GM10266 (cell line): ENCODE measurements at regions not wholly inside any gene's neighbourhood (a gene's known extent, or its start where the extent isn't known, plus 50 kb on each side); places are given as distances from the start of the nearest gene placed in this dataset.

Source experiments
- DNase-seq: peaks from one replicate; pipeline ENCODE4 v3.0.0; 2012; ENCODE audit errors: extremely low spot score
- TF ChIP-seq, protein P1 (sequence below): IDR thresholded peaks from 2 replicates; pipeline ENCODE4 v1.5.1; 2012; ENCODE audit warnings: mild to moderate bottlenecking, low read depth; ENCODE audit not compliant: control insufficient read depth, insufficient read depth; ENCODE audit errors: missing control alignments

DNA sequence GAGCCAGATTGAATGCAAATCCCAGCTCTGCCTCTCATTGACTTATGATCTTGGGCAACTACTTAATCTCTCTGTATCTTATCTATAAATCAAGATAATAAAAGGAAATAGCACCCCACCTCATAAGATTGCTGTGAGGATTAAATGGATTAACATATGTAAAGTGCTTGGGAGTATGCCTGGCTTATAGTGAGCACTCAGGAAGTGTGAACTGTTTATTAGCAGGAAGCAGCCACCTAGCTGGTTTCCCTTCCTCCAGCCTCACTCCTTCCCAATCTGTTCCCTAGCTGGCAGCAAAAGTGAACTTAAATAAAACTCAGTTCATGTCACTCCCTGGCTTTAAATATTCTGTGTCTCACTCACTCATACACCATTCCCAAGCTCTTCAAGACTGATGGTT, 526.6 kb upstream of the PKDCC start:
- DNase-seq = no peak
- TF ChIP-seq, protein P1, sequence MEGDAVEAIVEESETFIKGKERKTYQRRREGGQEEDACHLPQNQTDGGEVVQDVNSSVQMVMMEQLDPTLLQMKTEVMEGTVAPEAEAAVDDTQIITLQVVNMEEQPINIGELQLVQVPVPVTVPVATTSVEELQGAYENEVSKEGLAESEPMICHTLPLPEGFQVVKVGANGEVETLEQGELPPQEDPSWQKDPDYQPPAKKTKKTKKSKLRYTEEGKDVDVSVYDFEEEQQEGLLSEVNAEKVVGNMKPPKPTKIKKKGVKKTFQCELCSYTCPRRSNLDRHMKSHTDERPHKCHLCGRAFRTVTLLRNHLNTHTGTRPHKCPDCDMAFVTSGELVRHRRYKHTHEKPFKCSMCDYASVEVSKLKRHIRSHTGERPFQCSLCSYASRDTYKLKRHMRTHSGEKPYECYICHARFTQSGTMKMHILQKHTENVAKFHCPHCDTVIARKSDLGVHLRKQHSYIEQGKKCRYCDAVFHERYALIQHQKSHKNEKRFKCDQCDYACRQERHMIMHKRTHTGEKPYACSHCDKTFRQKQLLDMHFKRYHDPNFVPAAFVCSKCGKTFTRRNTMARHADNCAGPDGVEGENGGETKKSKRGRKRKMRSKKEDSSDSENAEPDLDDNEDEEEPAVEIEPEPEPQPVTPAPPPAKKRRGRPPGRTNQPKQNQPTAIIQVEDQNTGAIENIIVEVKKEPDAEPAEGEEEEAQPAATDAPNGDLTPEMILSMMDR = no peak

DNA sequence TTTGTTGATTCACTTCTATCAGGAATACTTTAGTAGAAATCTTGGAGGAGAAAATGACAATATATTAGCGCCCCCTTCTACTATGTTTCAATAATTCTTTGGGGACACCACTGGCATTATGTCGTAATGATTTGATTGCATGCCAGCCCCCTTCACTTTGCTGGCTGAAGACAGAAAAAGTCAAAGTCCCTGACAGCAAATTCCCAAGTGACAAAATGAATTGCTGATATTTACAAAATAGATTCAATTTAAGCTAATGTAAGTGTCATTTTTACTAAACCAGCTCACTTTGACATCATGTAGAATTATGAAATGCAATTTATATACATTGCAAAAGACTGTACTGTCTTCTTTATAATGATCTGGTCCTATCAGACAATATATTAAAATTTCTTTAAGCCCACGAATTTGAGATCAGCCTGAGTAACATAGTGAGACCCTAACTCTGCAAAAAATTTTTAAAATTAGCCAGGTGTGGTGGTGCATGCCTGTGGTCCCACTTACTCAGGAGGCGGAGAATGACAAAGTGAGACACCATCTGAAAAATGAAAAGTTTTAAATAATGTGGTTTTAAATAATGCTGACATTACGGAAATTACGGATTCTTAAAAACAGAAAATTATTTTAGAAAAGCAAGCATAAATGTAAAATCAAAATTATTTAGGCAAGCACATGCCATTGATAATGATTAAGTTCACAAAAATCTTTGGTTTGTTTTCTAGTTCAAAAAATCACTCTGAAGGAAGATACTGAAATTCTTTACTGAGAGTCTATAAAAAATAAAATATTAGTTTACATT, 520.1 kb upstream of the PKDCC start:
- TF ChIP-seq, protein P1 = no peak
- no peak for DNase-seq

DNA sequence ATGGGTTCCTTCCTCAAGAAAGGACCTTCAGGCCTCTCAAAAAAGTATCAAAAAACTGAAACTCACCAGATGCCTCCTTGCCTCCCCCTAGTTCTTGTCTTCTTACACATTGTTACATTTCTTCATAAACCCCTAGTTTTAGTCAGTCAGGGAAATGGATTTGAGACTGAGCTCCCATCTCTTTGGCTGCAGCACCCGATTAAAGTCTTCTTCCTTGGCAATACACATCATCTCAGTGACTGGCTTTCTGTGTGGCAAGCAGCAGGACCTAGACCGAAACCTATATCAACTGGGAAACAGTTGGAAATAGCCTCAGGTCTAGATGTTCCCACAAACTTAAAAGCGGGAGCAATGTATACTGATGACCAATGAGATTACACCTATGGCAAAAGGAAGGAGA, 512.2 kb upstream of the PKDCC start:
- TF ChIP-seq, protein P1 = no peak

DNA sequence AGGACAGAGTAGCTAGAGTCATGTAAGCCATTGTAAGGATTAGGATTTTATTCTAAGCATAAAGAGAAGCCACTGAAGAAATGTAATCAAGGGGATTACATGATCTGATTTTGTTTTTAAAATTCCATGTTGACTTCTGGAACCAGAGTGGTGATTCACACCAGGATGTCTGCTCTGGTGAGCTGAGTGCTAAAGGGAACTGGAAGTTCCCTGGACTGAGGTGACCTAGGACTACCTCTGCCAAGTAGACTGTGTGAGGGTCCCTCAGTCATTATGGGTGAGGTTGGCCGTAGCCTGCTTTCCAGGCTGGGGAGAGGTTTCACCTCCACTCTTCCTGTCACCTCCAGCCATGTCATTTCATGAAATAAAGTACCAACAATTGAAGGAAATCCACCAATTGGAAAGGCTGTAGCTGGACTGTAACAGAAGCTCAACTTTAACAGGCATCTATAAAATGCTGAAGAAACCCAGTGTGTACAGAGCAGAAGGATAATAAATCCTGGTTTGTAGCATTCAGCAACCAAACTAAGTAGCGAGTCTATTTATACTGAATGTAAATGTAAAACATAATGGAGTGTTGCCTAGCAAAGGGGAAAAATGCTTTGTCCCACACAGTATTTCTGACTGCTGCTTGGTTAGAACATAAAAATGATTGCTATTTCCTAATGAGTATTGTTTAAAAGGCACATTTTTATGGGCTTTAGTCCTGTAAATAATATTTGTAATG, 507.4 kb upstream of the PKDCC start:
- TF ChIP-seq, protein P1 = no peak
- no peak for DNase-seq

More for the DNA sequence above, 512.2 kb upstream of the PKDCC start:
- DNase-seq = no peak

DNA sequence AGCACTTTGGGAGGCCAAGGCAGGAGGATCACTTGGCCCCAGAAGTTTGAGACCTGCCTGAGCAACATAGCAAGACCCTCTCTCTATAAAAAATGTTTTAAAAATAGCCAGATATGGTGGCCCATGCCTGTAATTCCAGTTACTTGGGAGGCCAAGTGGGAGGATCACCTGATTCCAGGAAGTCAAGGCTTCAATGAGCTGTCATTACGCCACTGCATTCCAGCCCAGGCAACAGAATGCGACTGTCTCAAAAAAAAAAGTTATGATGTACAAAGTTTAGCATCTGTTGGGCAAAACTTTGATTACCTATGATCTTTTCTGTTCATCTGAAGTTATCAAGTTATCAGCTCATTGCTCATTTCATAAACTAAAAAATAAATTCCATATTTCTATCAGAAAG, 504.1 kb upstream of the PKDCC start:
- no peak for DNase-seq
- TF ChIP-seq, protein P1 = no peak

DNA sequence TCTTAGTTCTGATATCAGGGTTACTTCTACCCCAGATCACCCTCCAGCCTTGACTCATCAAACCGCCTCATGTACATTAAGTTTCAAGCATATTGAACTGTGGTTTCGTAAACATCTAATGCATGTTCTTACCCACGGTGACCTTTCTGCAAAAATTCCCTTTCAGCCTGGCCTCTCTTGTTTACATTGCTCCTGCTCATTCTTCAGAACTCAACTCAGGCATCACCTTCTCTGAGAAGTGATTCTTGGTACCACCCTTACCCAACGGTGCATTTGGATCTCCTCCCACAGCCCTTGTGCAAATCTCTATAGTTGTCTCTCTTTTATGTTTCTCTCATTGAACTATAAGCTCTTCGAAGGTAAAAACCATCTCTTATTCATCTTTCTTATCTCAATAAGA, 503.1 kb upstream of the PKDCC start:
- DNase-seq = no peak
- TF ChIP-seq, protein P1 = no peak

DNA sequence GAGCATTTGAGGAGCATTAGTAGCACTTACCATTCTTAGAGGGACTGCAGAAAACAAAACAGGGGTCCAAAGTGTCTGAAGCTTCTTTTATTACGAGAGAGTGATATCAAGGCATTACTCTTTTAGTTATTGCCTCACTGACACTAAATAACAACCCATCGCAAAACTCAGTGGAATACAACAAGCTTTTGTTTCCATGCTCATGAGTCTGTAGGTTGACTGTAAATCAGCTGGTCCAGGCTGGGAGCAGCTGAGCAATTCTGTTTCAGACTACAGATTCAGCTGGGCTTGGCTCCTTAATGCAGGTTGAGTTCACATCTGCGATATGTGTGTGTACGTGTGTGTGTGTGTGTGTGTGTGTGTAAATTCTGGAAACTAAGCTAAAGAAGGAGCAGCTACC, 501.8 kb upstream of the PKDCC start:
- TF ChIP-seq, protein P1 = no peak
- DNase-seq = no peak
